ENCODE measurements at regions not wholly inside any gene's neighbourhood (a gene's known extent, or its start where the extent isn't known, plus 50 kb on each side); places are given as distances from the start of the nearest gene placed in this dataset.

GRCh38 chr19:46546194-46546896 lies 50.7 kb upstream of the PNMA8B start:
- DNase-seq, result peak; percentile 8

DNA sequence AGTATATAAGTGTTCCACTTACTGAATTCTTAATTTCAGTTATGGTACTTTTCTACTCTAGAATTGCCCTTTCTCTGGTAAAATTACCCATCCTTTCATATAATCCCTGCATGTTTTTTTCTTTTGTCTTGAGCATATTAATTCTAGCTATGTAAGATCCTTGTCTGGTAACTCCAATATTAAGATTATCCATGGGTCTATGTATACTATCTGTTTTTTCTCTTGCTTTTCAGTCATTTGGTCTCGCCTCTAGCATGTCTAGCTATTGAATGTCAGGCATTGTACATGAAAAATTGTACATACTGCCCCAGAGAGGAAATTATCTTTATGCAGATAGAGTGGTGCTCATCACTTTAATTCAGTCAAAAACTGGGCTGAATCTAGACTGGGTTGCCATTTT lies 50.4 kb upstream of the CALM3 start:
- DNase-seq, result no peak

DNA sequence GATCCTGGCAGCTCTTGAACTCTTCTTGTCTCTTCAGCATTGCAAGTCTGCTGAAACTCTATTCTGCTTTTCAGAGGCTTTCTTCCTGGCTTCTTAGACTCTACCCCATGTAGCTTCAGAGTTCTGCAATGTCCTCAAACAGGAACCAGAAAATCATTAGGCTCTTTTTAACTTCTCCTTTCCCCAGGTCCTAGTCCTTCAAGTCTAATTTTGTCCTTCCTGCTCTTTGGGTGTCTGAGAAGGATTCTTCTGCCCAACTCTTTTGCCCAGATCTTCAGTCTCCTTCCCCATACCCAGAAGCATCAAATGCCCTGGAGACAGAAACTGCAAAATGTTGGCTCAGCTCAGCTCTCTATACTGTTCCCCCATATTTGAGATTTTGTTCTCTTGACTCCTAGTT lies 50.0 kb upstream of the CALM3 start:
- no peak for DNase-seq
